GM10266 (cell line): ENCODE measurements at regions not wholly inside any gene's neighbourhood (a gene's known extent, or its start where the extent isn't known, plus 50 kb on each side); places are given as distances from the start of the nearest gene placed in this dataset.

ENCODE experiments used
- DNase-seq: peaks from one replicate; pipeline ENCODE4 v3.0.0; 2012; ENCODE audit errors: extremely low spot score
- CTCF ChIP-seq: IDR thresholded peaks from 2 replicates; pipeline ENCODE4 v1.5.1; 2012; ENCODE audit warnings: mild to moderate bottlenecking, low read depth; ENCODE audit not compliant: control insufficient read depth, insufficient read depth; ENCODE audit errors: missing control alignments

- TF ChIP-seq CTCF, result no peak
- no peak for DNase-seq
These were observed 120.3 kb upstream of the ZC3H12C start for GRCh38 chr11:109972939-109973338.

- DNase-seq, result no peak
- TF ChIP-seq CTCF, result no peak
These were observed 119.7 kb upstream of the ZC3H12C start for GRCh38 chr11:109973486-109973885.

- no peak for DNase-seq
- TF ChIP-seq CTCF, result no peak
These were observed 118.7 kb upstream of the ZC3H12C start for GRCh38 chr11:109974523-109974922.

GRCh38 chr11:109978895-109979294 lies 114.3 kb upstream of the ZC3H12C start:
- no peak for DNase-seq
- TF ChIP-seq CTCF, result no peak

- no peak for TF ChIP-seq CTCF
- no peak for DNase-seq
These were observed 112.1 kb upstream of the ZC3H12C start for GRCh38 chr11:109981031-109981636.

- no peak for DNase-seq
- no peak for TF ChIP-seq CTCF
These were observed 109.8 kb upstream of the ZC3H12C start for GRCh38 chr11:109983358-109983757.

- DNase-seq, result peak; percentile 29
These were observed 108.4 kb upstream of the ZC3H12C start for GRCh38 chr11:109984634-109985289.

More at GRCh38 chr11:109984634-109985289, 108.4 kb upstream of the ZC3H12C start:
- no peak for TF ChIP-seq CTCF
